Stimulated activated CD4-positive, alpha-beta T cell treated with anti-CD3 and anti-CD28 coated beads, Interleukin-12 subunit alpha, Interleukin-12 subunit beta, amount 100 ng/mL, for 48 hours (primary cell): ENCODE measurements at regions not wholly inside any gene's neighbourhood (a gene's known extent, or its start where the extent isn't known, plus 50 kb on each side); places are given as distances from the start of the nearest gene placed in this dataset.
A peak's percentile ranks its signal among the peaks of the same experiment; 100 is the strongest.

Experiments used
- DNase-seq, 3 donors: peaks; one replicate each; pipeline ENCODE4 v3.0.0-alpha.2; 2020; ENCODE audit warnings: low read depth in 2 of 3, low spot score in 1 of 3

DNA sequence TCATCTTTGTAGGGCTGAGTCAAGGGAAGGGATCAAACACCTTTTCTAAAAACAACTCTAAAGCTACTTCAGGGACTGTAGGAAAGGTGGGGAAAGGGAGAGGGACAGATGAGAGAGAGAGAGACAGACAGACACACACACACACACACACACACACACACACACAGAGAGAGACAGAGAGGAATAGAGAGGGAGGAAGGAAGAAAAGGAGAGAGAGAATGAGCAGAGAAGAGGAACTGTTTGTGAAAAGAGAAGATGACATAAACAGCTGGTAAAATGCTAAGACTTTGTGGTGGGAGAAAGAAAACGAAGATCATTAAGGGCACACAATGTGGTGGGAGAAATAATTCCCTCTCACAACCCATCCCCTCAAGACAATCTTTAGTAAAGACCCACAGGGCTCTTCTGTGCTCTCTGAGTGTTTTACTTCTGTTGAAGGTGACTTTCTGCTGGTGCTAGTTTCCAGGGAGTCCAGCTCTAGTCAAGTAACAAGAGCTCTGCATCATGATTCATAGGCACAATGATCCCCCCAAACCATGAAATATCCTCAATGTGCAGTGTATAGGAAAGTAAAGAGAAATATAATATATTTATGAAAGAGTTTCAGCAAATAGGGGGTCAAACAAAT lies 77.2 kb upstream of the STK17B start:
- DNase-seq, result no peak

- no peak for DNase-seq
Observed at GRCh38 chr2:196249171-196249570, 77.8 kb upstream of the STK17B start.

- DNase-seq, result no peak
Observed at GRCh38 chr2:196249860-196250259, 78.5 kb upstream of the STK17B start.

GRCh38 chr2:196251132-196251531 lies 79.8 kb upstream of the STK17B start:
- no peak for DNase-seq

DNA sequence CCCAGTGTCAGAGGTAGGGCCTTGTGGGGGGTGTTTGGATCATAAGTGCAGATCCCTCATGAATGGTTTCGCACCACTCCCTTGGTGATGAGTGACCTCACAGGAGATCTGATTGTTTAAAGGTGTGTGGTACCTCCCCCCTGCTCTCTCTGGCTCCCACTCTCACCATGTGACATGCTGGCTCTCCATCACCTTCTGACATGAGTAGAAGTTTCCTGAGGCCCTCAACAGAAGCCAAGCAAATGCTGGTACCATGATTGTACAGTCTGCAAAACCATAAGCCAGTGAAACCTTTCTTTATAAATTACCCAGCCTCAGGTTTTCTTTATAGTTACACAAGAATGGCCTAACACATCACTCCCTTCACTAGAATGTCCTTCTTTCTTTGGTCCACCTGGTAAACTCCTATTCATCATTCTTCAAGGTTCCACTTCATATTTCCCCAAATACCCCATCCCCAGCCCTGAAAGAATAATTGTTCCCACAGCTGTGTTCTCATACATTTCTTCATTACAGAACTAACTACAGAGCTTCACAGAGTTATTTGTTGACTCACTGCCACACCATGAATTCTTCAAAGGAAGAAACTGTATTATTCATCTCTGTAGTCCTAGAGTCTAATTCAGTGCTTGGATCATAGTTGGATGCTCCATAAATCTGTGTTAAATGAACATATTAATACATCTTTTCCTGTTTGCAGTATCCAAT lies 81.2 kb upstream of the STK17B start:
- DNase-seq, result no peak

GRCh38 chr2:196253116-196253480 lies 81.7 kb upstream of the STK17B start:
- no peak for DNase-seq

DNA sequence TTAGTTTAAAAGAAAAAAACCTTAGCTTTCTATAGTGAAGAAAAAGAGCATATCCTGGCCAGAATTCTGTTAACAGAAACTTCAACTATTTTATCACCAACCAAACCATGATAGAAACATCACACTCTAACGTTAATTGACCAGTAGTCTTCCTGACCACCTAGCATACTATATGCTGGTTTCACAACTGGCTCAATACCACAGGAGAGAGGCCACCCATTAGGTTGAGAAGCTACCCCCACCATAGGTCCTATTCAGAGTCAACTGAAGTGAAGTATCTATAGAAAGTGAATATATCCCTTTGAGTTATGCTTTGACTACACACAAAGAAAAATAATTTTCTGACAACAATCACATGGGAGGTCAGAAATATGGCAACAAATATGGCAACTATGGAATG lies 85.2 kb upstream of the STK17B start:
- DNase-seq, result no peak

GRCh38 chr2:196257086-196257485 lies 85.7 kb upstream of the STK17B start:
- no peak for DNase-seq

GRCh38 chr2:196258407-196258806 lies 87.0 kb upstream of the STK17B start:
- DNase-seq, result no peak

GRCh38 chr2:196259507-196260481 lies 88.4 kb upstream of the STK17B start:
- peak in 1 of 3 donors; percentile 37 for DNase-seq

GRCh38 chr2:196260546-196260945 lies 89.2 kb upstream of the STK17B start:
- no peak for DNase-seq

- DNase-seq, result no peak
Observed at GRCh38 chr2:196262606-196263005, 91.2 kb upstream of the STK17B start.

GRCh38 chr2:196263181-196263747 lies 91.9 kb upstream of the STK17B start:
- no peak for DNase-seq

GRCh38 chr2:196266351-196266750 lies 95.0 kb upstream of the STK17B start:
- DNase-seq, result no peak

GRCh38 chr2:196266855-196267254 lies 95.5 kb upstream of the STK17B start:
- DNase-seq, result no peak

DNA sequence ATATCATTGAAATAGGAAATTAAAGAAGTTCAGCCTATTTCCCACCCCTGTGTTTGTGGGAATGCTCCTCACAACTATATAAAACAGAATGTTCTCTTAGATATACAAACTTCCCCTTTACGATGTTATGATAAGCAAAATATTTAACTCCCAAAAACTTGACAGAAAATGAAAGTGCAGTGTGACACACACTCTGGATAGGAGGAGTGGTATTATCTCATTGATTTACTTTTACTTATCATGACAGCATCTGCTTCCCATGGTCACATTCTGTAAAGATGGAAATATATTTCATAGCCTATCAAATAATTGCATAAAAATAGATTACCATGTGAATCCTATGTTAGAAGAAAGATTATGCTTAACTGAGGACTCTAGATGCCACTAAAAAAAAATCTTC lies 96.6 kb upstream of the STK17B start:
- no peak for DNase-seq

GRCh38 chr2:196268538-196269338 lies 97.4 kb upstream of the STK17B start:
- no peak for DNase-seq

DNA sequence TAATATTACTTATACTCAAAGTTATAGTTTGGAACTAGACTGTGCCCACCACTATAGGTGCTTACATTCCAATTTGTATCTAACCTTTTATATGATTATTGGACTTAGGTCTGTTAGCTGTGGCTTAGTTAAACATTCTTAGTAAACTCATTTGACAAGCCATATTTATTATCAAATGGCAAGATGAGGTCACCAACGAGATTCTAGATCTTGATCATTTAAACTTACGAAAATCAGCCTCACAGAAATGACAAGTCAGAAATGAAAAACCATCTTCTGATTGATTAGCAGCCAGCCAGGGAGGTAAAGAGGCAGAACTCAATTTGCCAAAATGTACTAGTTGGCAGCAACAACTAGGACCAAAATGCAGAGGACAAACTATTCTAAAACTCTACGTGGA lies 100.4 kb upstream of the STK17B start:
- no peak for DNase-seq

DNA sequence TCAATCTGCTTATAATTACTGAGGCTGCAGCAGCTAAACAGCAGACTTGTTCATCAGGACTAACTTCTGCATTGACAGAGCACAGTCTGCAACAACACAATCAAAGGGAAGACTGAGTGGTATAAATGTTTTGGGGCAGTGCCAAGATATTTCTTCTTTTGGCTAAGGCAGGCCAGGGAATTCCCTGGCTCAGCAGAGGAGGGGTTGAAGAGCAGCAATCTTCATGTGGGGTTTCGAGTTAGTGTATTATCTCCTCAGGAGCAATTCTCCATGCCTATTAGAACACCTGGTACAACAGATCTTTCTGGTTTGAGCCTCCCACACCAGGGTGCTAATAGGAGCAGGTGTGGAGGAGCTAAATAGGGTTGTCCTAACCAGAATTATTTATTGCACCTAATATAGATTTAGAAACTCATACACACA lies 103.0 kb upstream of the STK17B start:
- no peak for DNase-seq

GRCh38 chr2:196275646-196276352 lies 104.4 kb upstream of the STK17B start:
- DNase-seq, result no peak
